Activated effector memory CD4-positive, alpha-beta T cell treated with Interleukin-2 at 50 U/mL for 16 hours (primary cell): ENCODE measurements at regions not wholly inside any gene's neighbourhood (a gene's known extent, or its start where the extent isn't known, plus 50 kb on each side); places are given as distances from the start of the nearest gene placed in this dataset.
"Not testable (repeated sequence)": the region's sequence is repeated elsewhere in the genome, so short reads cannot be mapped to it uniquely, and the experiment has no call there.

Experiments used
- DNase-seq: peaks from one replicate; pipeline ENCODE4 v3.0.0-alpha.2; 2020

- DNase-seq: no peak
Measured at GRCh38 chr10:4633776-4634175, 192.2 kb upstream of the AKR1E2 start.

GRCh38 chr10:4633186-4633585, 192.8 kb upstream of the AKR1E2 start:
- DNase-seq: no peak

DNA sequence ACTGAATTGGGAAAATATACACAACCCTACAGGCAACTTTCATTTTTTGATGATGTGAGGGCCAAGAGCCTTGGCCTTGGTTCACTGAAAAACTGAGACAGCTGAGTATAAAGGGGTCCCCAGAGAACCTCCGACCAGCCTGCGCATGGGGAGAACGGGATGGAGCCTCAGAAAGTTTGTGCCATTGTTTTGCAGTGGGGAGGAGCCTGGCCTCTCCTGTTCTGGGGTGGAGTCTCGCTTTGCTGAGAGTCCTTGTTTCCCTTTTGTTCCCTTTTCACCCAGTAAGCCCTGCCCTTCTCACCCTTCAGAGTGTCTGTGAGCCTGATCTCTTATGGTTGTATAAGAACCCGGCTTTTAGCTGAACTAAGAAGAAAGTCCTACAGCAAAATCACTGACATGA, 193.2 kb upstream of the AKR1E2 start:
- no peak for DNase-seq

GRCh38 chr10:4626919-4627318, 199.1 kb upstream of the AKR1E2 start:
- no peak for DNase-seq

DNA sequence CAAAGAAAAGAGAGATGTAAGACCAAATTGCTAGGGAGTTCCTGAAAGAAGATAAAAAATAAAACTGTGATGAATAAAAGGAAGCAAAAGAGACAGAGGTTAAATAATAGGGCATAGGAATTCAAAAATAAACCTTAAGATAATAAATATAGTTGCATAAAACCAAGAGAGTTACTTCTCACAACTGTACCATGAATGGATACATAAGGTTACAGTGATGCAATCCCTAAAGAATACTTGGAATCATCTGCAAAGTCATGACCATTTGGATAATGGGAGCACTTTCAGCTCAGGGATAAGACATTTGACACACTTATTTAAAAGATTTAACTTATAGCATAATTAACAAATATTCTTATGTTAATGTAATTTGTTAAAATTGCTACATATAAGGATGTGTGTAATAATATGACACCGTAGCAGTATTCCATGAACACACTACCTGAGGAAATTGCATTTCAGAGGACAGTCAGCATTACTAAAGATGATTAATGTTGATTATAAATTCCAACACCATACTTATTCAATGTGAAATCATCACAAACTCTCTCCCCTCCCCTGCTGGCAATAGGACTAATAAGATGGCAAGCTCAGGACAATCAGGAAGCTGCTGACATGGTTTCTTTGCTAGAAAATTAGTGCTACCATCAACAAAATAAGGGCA, 202.1 kb upstream of the AKR1E2 start:
- no peak for DNase-seq

DNA sequence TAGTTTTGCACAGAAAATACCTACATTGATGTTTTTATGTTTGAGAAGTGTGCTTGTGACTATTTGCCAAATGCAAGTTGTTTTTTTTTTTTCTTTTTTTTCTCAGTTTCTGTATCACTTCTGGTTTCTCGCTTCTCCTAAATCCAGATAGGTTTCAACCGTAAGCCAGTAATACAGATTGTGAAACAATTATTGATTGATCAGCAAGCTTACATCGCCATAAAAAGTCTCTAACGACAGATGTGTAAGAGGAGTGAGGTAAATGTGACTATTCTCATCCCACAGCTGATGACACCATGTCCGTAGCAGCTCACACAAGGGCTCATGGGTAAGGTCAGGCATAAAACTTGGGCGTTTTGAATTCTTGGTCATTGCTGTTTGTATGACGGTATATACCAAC, 202.8 kb upstream of the AKR1E2 start:
- no peak for DNase-seq

DNA sequence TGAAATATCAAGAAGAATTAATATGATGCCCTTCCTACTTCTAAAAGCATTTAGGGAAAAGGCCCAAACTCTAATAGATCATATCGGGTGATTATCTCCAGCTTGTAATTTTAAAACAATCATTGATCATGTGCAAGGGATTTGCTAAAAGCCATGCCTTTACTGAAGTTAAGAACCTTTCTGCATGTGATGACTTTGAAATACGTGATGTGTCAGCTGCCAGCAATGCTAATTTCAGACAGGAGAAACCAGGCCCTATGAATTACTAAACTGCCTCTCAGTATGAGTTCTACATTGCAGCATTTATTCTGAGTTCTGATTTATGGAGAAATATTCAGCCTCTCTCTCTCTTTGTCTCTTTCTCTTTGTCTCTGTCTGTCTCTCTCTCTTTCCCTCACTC, 203.6 kb upstream of the AKR1E2 start:
- no peak for DNase-seq

DNA sequence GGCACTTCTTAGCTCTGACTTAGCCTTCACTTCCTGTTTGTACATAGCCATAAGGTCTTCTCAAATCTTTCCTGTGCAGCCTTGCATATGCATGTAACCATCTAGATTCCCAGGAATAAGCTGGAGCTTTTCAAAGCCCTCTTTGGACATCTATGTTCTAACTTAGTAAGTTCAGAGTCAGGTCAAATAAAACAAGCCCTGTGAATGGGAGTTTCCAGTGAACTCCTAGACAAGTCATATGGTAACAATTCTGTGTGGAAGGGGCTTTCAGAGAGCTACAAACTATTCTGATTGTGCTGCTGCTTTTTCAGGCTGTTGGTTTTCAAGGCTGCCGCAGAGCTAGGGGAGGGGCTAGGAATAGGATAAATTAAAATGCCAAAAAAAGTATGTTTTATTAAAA, 208.4 kb upstream of the AKR1E2 start:
- no peak for DNase-seq

GRCh38 chr10:4615042-4615441, 211.0 kb upstream of the AKR1E2 start:
- DNase-seq: no peak

DNA sequence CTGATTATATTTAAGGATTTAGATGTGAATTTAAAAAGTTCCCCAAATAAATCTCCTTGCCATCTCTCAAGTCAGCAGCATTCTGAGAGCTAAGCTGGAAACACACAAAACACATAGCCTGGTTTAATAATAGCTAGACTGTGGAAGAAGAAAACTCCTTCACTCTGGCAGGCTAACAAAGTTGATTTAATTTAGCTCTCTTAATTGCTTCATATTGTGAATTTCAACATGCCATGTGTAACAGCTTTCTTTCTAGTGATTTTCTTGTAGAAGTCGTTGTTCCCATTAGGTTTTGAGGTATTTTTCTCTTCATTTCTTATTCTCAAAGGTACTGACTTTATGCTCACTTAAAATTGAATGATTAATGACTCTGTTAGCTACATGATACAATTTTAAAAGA, 216.8 kb upstream of the AKR1E2 start:
- DNase-seq: no peak

GRCh38 chr10:4607681-4608080, 218.3 kb upstream of the AKR1E2 start:
- DNase-seq: no peak

GRCh38 chr10:4606856-4607636, 219.0 kb upstream of the AKR1E2 start:
- no peak for DNase-seq

DNA sequence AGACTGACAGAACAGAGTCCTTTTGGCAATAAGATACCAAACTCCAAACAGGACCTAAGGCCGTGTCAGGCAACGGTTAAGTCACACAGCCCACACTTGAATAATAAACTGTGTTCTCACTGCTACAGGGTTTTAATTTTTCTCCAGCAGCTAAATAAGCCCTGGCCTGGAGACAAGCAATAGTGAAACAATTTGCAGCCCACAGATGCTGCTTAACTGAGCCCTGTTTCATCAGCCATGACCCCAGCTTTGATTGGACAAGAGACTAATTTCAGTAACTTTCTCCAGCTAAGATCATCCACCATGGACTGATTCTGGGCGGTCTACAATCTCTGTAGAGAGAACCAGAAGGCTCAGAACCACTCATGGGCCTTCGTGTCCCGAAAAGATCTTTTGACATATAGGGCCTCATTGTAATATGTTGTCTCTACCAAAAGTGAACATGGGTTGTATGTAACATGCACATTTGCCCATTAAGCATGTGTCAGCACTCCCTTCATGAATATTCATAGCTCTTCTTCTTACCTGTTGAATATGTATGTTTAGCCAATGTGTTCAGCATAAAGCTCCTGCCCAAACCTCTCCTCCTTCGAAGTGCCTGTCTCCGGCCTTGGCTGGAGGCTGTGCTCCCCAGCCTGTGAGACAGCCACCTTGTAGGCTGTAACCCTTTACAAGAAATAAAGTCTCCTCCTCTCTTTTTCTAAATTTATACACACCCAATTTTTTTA, 223.1 kb upstream of the AKR1E2 start:
- no peak for DNase-seq

GRCh38 chr10:4599471-4599870, 226.5 kb upstream of the AKR1E2 start:
- DNase-seq: no peak

GRCh38 chr10:4597898-4598297, 228.1 kb upstream of the AKR1E2 start:
- not testable (repeated sequence) for DNase-seq

GRCh38 chr10:4596951-4597350, 229.1 kb upstream of the AKR1E2 start:
- DNase-seq: no peak

GRCh38 chr10:4595719-4596319, 230.2 kb upstream of the AKR1E2 start:
- DNase-seq: no peak

DNA sequence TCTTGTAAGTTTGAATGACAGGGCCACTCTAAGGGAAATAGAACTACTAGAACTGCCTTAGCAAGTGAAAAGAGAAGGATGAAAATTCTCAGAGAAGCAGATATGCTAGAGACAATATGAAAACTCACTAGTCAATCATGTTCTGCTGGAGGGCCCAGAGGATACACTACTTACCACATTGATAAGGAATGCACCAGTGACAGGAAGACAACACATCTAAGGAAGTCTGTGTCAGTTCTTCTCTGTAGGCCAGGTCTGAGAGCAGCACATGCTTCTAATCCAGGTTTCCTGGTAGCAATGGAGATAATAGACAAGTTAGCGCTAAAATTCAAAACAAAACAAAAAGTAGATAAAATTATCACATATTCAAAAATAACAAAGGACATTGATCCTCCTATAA, 235.2 kb upstream of the AKR1E2 start:
- DNase-seq: no peak

GRCh38 chr10:4588824-4589223, 237.2 kb upstream of the AKR1E2 start:
- no peak for DNase-seq

DNA sequence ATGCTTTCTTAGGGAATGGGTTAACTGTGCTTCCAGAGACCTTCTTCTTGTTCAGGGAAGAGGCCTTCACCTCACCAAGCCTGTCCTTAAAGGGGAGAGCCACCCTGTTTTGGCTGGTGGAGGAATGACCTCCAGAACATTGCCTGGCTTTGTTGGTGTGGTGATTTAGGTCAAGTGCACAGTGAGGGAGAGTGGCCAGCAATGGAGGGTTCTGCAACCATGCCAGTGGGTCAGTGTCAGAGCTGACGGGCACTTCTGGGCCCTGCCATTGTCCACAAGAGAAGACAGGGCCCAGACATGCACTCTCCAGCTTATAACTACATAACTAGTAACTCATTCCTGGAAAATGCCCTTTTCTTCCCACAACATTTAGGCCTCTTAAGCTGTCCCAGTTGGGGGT, 238.5 kb upstream of the AKR1E2 start:
- DNase-seq: no peak

GRCh38 chr10:4586776-4587175, 239.2 kb upstream of the AKR1E2 start:
- no peak for DNase-seq

DNA sequence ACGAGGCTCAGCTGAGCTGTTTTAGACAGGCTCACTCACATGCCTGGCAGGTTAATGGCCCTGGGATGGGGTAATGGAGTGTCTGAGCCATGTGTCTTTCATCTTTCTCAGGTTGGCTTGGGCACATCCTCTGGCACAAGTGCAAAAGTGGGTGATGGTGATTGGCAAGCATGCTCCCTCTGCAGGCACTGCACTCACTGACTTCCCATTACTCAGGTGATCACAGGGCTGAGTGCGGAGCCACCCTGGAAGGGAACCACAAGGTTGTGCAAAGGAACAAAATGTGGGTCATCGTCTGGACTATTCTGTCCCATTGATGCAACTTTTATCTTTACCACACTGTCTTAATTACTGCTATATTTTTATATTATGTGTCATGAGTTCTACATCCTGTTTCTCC, 244.1 kb upstream of the AKR1E2 start:
- no peak for DNase-seq

- no peak for DNase-seq
Measured at GRCh38 chr10:4579844-4580243, 246.2 kb upstream of the AKR1E2 start.

DNA sequence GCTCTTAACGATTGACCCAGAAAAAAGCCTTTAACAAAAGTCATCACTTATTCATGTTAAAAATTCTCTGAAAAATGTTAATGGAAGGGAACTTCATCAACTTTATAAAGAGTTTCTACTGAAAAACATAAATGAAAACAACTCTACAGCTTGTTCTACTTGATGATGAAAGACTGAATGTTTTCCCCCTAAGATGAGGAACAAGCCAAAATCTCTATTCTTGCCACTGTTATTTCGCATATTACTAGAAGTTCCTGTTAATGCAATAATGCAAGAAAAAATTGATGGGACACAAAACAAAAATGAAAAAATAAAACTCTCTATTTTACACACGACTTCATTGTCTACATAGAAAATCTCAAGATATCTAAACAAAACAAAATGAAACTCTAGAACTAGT, 249.8 kb upstream of the AKR1E2 start:
- no peak for DNase-seq
